Panc1 (cell line): ENCODE measurements at regions not wholly inside any gene's neighbourhood (a gene's known extent, or its start where the extent isn't known, plus 50 kb on each side); places are given as distances from the start of the nearest gene placed in this dataset.

Experiments used
- CTCF ChIP-seq: fragments of 450-650 bp; IDR thresholded peaks from 2 replicates; pipeline ENCODE4 v1.5.1; 2017; ENCODE audit warnings: mild to moderate bottlenecking
- POLR2AphosphoS5 ChIP-seq: IDR thresholded peaks from 2 replicates; pipeline ENCODE4 v1.6.1; 2012; ENCODE audit warnings: mild to moderate bottlenecking, low read depth, low read length, moderate library complexity
- REST ChIP-seq, 2 experiments: IDR thresholded peaks; 2 replicates each; pipeline ENCODE4 v1.6.1; 2011 to 2012; ENCODE audit warnings: low read depth in 2 of 2, control low read depth in 1 of 2, low read length in 1 of 2, mild to moderate bottlenecking in 1 of 2, moderate library complexity in 1 of 2; ENCODE audit not compliant: insufficient read depth in 1 of 2
- SIN3A ChIP-seq: IDR thresholded peaks from 2 replicates; pipeline ENCODE4 v1.6.1; 2012; ENCODE audit warnings: low read depth, mild to moderate bottlenecking, low read length, moderate library complexity, borderline replicate concordance; ENCODE audit not compliant: insufficient read depth
- TCF7L2 ChIP-seq: IDR thresholded peaks from 2 replicates; pipeline ENCODE4 v1.6.1; 2011; ENCODE audit warnings: mild to moderate bottlenecking, low read depth, low read length, inconsistent platforms

- no peak for TF ChIP-seq CTCF
- TF ChIP-seq SIN3A, result no peak
- no peak for TF ChIP-seq REST (IDR thresholded peaks at IDR 0.05; ENCODE audit: insufficient read depth in 1 of 2, low read depth in 2 of 2, low read length in 1 of 2)
- TF ChIP-seq POLR2AphosphoS5, result no peak
- TF ChIP-seq TCF7L2, result no peak
Measured at GRCh38 chr19:28489126-28489660, 723.8 kb downstream of the UQCRFS1 start.
